GM18498 (cell line): ENCODE measurements at regions not wholly inside any gene's neighbourhood (a gene's known extent, or its start where the extent isn't known, plus 50 kb on each side); places are given as distances from the start of the nearest gene placed in this dataset.

ENCODE experiments used
- ATAC-seq: cut with Tn5 transposase; IDR thresholded peaks from one replicate; pipeline ENCODE4 v1.9.1; 2021; ENCODE audit warnings: mild to moderate bottlenecking, moderate library complexity; ENCODE audit not compliant: unreplicated experiment

- no peak for ATAC-seq
These were observed 220.5 kb upstream of the CADM1 start for GRCh38 chr11:115724666-115725065.

GRCh38 chr11:115722711-115723110, 218.5 kb upstream of the CADM1 start:
- no peak for ATAC-seq

- ATAC-seq: no peak
These were observed 217.2 kb upstream of the CADM1 start for GRCh38 chr11:115721296-115721995.

GRCh38 chr11:115720602-115721245, 216.5 kb upstream of the CADM1 start:
- no peak for ATAC-seq

GRCh38 chr11:115718945-115719344, 214.7 kb upstream of the CADM1 start:
- ATAC-seq: no peak

- ATAC-seq: no peak
These were observed 213.9 kb upstream of the CADM1 start for GRCh38 chr11:115718106-115718505.

- no peak for ATAC-seq
These were observed 212.7 kb upstream of the CADM1 start for GRCh38 chr11:115716601-115717529.

- no peak for ATAC-seq
These were observed 211.9 kb upstream of the CADM1 start for GRCh38 chr11:115716080-115716479.

GRCh38 chr11:115715251-115715770, 211.1 kb upstream of the CADM1 start:
- no peak for ATAC-seq

GRCh38 chr11:115712296-115712695, 208.1 kb upstream of the CADM1 start:
- no peak for ATAC-seq

GRCh38 chr11:115710980-115711379, 206.8 kb upstream of the CADM1 start:
- no peak for ATAC-seq

GRCh38 chr11:115710426-115710825, 206.2 kb upstream of the CADM1 start:
- no peak for ATAC-seq

- no peak for ATAC-seq
These were observed 205.1 kb upstream of the CADM1 start for GRCh38 chr11:115709297-115709696.

GRCh38 chr11:115707180-115707905, 203.1 kb upstream of the CADM1 start:
- no peak for ATAC-seq

- no peak for ATAC-seq
These were observed 202.5 kb upstream of the CADM1 start for GRCh38 chr11:115706626-115707135.

GRCh38 chr11:115705200-115705599, 201.0 kb upstream of the CADM1 start:
- ATAC-seq: no peak

- ATAC-seq: no peak
These were observed 197.0 kb upstream of the CADM1 start for GRCh38 chr11:115700981-115701875.

GRCh38 chr11:115700496-115700895, 196.3 kb upstream of the CADM1 start:
- ATAC-seq: no peak

GRCh38 chr11:115699733-115700132, 195.5 kb upstream of the CADM1 start:
- ATAC-seq: no peak
